ENCODE measurements at regions not wholly inside any gene's neighbourhood (a gene's known extent, or its start where the extent isn't known, plus 50 kb on each side); places are given as distances from the start of the nearest gene placed in this dataset.

GRCh38 chr2:43008388-43008787 lies 216.0 kb upstream of the HAAO start:
- DNase-seq (ENCODE audit: low spot score) = no peak
- Histone ChIP-seq H3K9ac (ENCODE audit: low read depth in 1 of 2, low read length in 2 of 2) (no peak overlapping the region), H3K27me3 (ENCODE audit: control insufficient read depth in 4 of 4, insufficient read depth in 4 of 4, low read length in 3 of 4) (no peaks in the 10 kb centered on the region), H3K4me1 (ENCODE audit: control insufficient read depth in 4 of 4, insufficient read depth in 4 of 4, low read length in 3 of 4) (peaks cover 9 to 35% (median 18%) of the 10 kb centered on the region in 4 donors), H3K4me3 (ENCODE audit: low read depth in 1 of 3, low read length in 3 of 3) (no peak overlapping the region), H3K27ac (ENCODE audit: low read depth in 1 of 2, low read length in 2 of 2) (no peak overlapping the region), H3K9me3 (ENCODE audit: control insufficient read depth in 4 of 4, low read length in 3 of 4) (no peaks in the 10 kb centered on the region), H3K36me3 (ENCODE audit: control insufficient read depth in 4 of 4, insufficient read depth in 3 of 4, low read depth in 1 of 4, low read length in 3 of 4) (no peaks in the 10 kb centered on the region)
- TF ChIP-seq RAD21 (IDR thresholded peaks at IDR 0.05) = no peak
- TF ChIP-seq FOXA1 (IDR thresholded peaks at IDR 0.05) = no peak
- no peak for TF ChIP-seq NR2F2 (IDR thresholded peaks at IDR 0.05)
- no peak for TF ChIP-seq YY1 (IDR thresholded peaks at IDR 0.05)
- no peak for TF ChIP-seq REST (IDR thresholded peaks at IDR 0.05)
- TF ChIP-seq CTCF (IDR thresholded peaks at IDR 0.05; ENCODE audit: low read depth, low read length, missing input control) = no peak
- no peak for TF ChIP-seq HNF4A (conservative IDR thresholded peaks at IDR 0.05)
- TF ChIP-seq RXRA (IDR thresholded peaks at IDR 0.05) = no peak
- no peak for TF ChIP-seq TAF1 (conservative IDR thresholded peaks at IDR 0.05)
- TF ChIP-seq MAX (IDR thresholded peaks at IDR 0.05) = no peak
- TF ChIP-seq HNF4G (IDR thresholded peaks at IDR 0.05) = no peak
- no peak for TF ChIP-seq SP1 (IDR thresholded peaks at IDR 0.05)
- WGBS = 83% methylated on average over 4 of the region's 4 CpGs

GRCh38 chr2:43007901-43008300 lies 215.5 kb upstream of the HAAO start:
- Histone ChIP-seq H3K36me3 (ENCODE audit: control insufficient read depth in 4 of 4, insufficient read depth in 3 of 4, low read depth in 1 of 4, low read length in 3 of 4) (no peaks in the 10 kb centered on the region), H3K4me1 (ENCODE audit: control insufficient read depth in 4 of 4, insufficient read depth in 4 of 4, low read length in 3 of 4) (peaks cover 9 to 35% (median 18%) of the 10 kb centered on the region in 4 donors), H3K9me3 (ENCODE audit: control insufficient read depth in 4 of 4, low read length in 3 of 4) (no peaks in the 10 kb centered on the region), H3K27me3 (ENCODE audit: control insufficient read depth in 4 of 4, insufficient read depth in 4 of 4, low read length in 3 of 4) (no peaks in the 10 kb centered on the region), H3K9ac (ENCODE audit: low read depth in 1 of 2, low read length in 2 of 2) (no peak overlapping the region), H3K4me3 (ENCODE audit: low read depth in 1 of 3, low read length in 3 of 3) (no peak overlapping the region), H3K27ac (ENCODE audit: low read depth in 1 of 2, low read length in 2 of 2) (no peak overlapping the region)
- 97% methylated on average over 2 of the region's 2 CpGs for WGBS
- no peak for DNase-seq (ENCODE audit: low spot score)
- TF ChIP-seq JUND (IDR thresholded peaks at IDR 0.05) (no peak), RXRA (IDR thresholded peaks at IDR 0.05) (no peak), ZBTB33 (IDR thresholded peaks at IDR 0.05) (no peak), SP1 (IDR thresholded peaks at IDR 0.05) (no peak), CTCF (IDR thresholded peaks at IDR 0.05; ENCODE audit: low read depth, low read length, missing input control) (no peak), MAX (IDR thresholded peaks at IDR 0.05) (no peak), TAF1 (conservative IDR thresholded peaks at IDR 0.05) (no peak), HNF4A (conservative IDR thresholded peaks at IDR 0.05) (no peak), HNF4G (IDR thresholded peaks at IDR 0.05) (no peak), EGR1 (IDR thresholded peaks at IDR 0.05; ENCODE audit: low read depth in 2 of 2) (no peak), NR2F2 (IDR thresholded peaks at IDR 0.05) (no peak), FOXA1 (IDR thresholded peaks at IDR 0.05) (no peak), ATF3 (IDR thresholded peaks at IDR 0.05) (no peak), YY1 (IDR thresholded peaks at IDR 0.05) (no peak), FOXA2 (IDR thresholded peaks at IDR 0.05) (no peak), REST (IDR thresholded peaks at IDR 0.05) (no peak), GABPA (IDR thresholded peaks at IDR 0.05 in 1 of 2, conservative IDR thresholded peaks at IDR 0.05 in 1 of 2) (no peak)

Measured in liver (tissue), 8 donors.